ENCODE measurements at regions not wholly inside any gene's neighbourhood (a gene's known extent, or its start where the extent isn't known, plus 50 kb on each side); places are given as distances from the start of the nearest gene placed in this dataset.
"Not testable (repeated sequence)": the region's sequence is repeated elsewhere in the genome, so short reads cannot be mapped to it uniquely, and the experiment has no call there.

DNA sequence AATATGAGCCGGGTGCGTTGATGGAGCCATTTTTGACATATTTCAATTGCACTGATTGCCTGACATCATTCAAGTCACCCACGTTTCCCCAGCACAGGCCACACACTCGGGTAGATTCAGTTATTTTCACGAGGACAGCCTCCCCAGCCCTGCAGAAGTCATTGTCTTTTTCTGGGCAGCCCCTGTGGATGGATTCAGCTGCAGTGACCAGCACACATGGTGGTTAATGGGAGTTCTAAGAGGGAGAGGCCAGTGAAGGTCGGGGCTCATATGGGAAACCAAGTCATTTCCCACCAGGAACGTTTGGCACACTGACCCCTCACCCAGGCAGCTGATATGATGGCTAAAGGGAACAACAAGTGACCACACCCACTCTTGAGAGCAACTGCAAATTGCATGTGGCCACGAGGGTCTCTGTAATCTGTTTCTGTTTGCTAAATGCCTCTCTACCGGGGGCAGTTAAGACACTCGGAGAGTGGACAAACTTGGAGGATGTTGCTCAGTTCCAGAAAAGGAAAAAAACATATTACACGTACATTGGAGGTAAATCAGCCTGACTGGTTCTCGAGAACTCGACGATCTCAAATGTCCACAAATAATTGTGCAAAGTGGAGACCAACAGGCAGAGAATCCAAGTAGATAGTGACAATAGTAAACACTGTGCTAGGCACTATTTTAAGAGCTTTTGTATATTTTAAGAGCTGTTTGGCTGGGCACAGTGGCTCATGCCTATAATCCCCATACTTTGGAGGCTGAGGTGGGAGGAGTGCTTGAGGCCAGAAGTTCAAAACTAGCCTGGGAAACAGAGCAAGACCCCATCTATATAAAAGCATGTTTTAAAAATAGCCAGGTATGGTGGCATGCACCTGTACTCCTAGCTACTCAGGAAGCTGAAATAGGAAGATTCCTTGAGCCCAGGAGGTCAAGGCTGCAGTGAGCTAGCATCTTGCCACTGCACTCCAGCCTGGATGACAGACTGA is 167.2 kb upstream of the IRF2BP2 start:
- DNase-seq (ENCODE audit: low read depth), result no peak

DNA sequence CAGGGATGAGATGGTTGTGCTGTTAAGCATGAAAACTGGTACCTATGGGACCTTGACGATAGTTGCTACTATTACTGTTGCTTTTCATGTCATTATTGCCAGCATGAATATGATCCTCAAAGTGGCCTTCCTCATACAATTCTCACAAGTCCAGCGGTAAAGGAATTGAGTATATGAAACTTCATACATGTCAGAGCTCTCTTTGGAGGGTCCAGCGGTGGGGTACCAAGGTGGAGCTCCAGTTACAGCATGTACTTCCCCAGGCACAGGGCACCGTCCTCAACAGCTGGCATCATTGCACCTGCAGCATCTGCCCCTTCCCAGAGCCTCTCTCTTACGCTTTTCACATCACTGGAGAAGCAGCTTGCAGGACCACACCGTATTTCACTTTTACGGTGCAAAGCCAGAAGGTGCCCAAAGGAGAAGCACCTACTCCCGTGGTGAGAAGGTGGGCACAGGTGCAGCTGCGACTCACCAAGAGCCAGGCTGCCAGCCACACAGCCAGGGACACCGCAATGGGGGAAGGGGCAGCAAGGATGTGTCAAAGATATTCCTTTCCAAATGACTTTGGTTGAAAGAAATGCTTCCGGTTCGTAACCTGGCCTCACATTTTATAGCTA is 166.4 kb upstream of the IRF2BP2 start:
- DNase-seq (ENCODE audit: low read depth), result no peak

DNA sequence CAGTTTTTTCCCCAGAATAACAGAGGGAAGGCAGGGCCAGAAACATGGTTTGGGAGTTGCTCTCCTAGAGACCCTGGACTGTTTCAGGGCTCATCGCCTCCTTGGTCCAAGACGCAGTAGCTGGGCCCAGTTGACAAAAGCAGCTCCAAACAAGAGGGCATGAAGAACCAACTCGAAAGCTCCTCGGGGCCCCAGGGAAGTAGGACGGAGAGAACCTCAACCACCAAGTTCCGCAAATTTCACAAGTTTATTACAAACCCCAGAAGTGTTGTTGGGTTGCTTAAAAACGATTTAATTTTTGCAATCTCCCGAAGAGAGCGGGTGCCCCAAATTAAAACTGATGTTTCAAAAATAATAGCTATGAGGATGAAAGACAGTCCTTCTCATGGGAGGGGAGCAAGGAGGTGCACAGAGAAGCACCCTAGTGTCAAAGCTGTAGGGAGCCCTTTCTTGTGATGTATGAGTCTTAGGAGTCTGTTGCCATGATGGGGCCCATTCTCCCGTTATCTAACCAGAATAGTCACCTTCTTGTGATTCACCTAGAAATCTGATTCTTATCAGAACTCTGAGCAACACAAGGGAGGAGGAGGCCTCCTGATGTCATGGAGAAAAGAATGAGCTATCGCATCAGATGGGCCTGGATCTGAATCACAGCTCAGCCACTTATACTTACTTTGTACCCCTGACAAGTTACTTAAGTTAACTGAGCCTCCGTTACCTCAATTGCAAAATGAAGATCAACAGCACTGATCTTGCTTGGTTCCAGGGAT is 165.7 kb upstream of the IRF2BP2 start:
- no peak for DNase-seq (ENCODE audit: low read depth)

DNA sequence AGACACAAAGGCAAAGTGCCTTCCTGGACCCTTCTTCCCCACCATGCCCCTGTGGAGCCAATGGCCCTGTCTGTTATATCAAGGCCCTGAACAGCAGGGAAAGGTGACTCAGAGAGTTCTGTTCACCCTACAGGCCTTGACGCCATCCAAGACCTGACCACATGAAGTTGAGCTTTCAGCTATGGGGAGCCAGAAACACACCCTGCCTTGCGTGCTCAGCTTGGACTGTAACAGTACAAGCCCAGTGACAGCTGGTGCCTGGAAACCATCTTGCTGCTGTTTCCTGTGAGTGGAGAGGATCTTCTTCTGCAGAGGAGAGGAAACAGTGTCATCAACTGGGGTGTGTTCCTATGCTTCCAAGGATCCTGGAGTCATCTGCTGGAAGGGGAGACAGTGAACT is 165.0 kb upstream of the IRF2BP2 start:
- no peak for DNase-seq (ENCODE audit: low read depth)

DNA sequence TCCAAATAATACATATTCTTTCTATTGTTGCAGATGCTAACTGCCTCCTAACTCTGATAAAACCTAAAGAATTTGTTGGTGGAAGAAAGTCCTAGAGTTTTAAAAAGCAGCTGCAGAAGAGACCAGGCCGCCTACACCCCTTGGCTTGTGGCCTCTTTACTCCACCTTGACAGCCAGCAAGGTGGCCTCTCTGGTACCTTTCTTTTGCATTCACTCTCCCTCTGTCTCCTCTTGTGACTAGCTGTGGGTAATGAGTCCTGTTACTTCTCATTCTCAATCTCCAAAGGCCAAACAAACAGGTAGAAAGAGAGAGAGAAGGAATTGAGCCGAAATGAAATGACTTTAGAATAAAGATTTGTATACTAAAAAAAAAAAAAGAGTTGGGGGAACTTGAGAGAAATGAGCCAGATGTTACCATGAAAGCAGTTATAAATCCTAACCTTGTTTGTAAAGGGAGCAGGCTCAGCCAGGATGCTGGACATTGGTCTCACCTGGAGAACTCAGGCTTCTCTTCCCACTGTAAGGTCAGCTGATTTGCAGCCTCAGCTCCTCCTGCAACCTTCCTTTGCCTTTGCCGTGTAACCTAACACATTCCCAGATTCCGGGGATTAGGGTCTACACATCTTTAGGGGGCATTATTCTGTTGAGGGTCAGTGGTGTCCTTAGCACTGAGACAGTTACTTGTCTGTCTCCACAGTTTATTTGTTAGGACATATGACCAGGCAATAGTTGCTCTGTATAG is 164.1 kb upstream of the IRF2BP2 start:
- DNase-seq (ENCODE audit: low read depth), result no peak

- peak; percentile 98 for DNase-seq (ENCODE audit: low read depth)
These were observed 162.6 kb upstream of the IRF2BP2 start for GRCh38 chr1:234772345-234773147.

DNA sequence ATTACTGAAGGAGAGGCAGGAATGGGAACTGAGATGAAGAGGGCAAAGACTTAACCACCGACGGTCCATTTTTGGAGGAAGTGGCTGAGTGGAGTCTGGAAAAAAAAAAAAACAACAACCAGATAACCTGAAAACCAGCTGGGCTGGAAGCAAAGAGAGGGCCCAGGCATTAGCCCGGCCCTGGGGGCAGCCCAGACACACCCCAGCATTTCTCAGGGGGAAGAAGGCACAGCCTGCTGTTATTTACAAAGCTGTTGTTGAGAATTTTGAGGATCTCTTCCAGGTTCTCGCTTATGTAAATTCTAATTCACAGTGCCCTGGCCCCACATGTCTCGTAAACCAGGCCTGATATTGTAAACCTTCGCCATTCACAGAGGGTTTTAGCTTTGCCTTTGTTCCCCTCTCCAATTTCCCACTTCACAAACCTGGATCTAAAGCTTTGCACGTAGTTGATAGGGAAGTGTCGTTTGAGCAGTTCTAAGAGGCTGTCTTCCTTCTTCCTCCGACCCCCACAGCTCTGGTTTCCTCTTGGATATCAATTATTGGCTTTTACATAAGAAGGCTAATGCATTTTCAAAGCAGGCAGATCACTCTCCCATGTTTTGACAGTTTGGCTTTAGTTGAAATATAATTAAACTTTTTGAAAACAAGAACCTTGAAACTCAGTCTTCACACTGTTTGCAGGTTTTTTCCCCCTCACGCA is 161.8 kb upstream of the IRF2BP2 start:
- no peak for DNase-seq (ENCODE audit: low read depth)

DNA sequence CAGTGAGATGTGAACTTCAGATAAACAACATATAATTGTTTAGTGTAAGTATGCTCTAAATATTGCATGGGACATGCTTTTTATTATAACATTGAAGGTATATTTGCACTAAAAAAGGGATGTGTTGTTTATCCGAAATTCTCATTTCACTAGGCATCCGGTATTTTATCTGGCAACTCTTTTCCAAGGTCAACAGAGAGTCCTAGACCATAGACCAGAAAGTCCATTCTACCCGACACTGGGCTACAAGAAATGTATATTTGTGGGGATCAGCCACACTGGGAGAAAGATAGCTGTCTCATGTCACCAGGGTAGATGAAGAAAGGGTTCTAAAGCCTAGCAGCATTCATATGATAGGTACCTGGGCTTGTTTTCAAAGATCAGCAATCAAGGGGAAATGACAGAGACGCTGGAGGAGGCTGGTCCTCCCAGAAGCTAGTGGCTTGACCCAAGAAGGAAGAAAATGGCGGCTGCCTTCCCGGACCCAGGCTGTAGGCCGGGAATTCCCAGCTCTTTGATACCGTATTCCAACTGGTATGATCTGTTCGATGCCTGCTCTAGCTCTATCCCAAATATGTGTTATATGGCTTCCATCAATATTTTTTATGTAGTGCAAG is 161.1 kb upstream of the IRF2BP2 start:
- no peak for DNase-seq (ENCODE audit: low read depth)

- DNase-seq (ENCODE audit: low read depth), result no peak
These were observed 160.2 kb upstream of the IRF2BP2 start for GRCh38 chr1:234769986-234770795.

GRCh38 chr1:234769284-234769985 is 159.5 kb upstream of the IRF2BP2 start:
- DNase-seq (ENCODE audit: low read depth), result no peak

DNA sequence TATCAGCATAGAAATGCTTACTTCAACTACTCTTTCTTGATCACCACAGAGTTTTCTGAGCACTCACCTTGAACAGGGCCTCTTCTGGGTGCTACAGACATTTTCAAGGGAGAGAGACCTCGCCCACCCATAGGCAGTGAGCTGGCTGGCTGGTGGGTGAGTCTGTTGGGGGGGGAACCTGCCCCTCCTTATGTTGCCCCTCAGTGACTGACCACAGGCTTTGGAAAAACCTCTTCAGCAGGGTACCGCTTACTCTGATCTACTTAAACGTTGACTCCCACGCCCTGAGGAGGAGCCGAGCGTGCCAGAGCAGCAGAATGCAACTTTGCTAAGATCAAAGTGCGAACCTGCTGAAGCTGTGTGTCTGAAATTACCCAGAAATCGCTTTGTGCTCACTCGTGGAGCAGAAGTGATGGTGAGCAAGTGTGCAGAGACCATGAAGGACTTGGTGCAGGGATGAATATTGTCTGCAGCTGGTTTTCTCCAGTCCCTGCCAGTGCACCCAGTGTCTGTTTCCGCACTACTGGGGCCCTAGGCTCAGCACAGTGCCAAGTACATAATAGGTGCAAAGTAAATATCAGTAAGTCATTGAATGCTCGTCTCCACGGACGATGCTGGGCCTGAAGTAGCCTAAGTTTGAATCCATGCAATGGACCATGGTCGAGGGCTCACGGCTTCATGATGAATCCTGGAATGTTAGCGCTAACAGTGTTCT is 158.7 kb upstream of the IRF2BP2 start:
- DNase-seq (ENCODE audit: low read depth), result no peak

GRCh38 chr1:234768171-234768568 is 158.2 kb upstream of the IRF2BP2 start:
- DNase-seq (ENCODE audit: low read depth), result no peak

DNA sequence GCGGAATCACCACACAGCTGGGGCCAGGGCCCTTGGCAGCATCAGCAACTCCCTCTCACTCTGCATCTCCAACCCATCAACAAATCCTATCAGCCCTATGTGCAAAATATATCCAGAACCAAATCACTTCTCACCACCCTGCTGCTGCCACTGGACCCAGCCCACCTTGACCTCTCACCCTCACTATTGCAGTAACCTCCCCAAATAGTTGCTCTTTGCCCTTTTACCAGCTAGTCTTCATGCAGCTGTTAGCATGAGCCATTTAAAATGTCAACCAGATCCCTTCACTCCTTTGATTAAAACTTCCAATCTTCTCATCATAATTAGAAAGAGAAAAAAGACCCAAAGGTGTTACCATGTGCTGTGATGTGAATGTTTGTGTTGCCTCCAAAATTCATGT is 155.7 kb upstream of the IRF2BP2 start:
- no peak for DNase-seq (ENCODE audit: low read depth)

- DNase-seq (ENCODE audit: low read depth), result no peak
These were observed 155.2 kb upstream of the IRF2BP2 start for GRCh38 chr1:234765181-234765580.

DNA sequence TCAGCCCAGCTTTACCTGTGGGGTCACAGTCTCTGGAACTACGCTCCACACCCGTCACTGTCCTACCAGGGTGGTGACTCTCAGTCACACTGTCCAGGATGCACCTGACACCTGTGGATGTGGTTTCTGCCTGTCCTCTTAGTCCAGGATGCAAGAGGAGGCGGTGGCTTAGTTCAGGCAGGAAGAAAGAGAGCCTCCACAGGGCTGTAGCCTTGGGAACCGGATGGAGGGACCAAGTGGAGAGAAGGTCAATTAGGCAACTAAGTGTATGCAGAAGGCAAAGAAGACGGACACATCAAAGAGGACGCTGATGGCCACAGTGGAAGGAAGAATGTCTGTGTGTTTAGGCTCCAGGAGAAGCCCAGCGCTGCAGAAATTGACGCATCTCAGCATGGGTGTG is 153.9 kb upstream of the IRF2BP2 start:
- no peak for DNase-seq (ENCODE audit: low read depth)

GRCh38 chr1:234763367-234763766 is 153.4 kb upstream of the IRF2BP2 start:
- no peak for DNase-seq (ENCODE audit: low read depth)

GRCh38 chr1:234762127-234762526 is 152.1 kb upstream of the IRF2BP2 start:
- not testable (repeated sequence) for DNase-seq (ENCODE audit: low read depth)

- no peak for DNase-seq (ENCODE audit: low read depth)
These were observed 150.3 kb upstream of the IRF2BP2 start for GRCh38 chr1:234760303-234760723.
